ENCODE measurements at regions not wholly inside any gene's neighbourhood (a gene's known extent, or its start where the extent isn't known, plus 50 kb on each side); places are given as distances from the start of the nearest gene placed in this dataset.

- no peak for TF ChIP-seq CTCF (IDR thresholded peaks at IDR 0.05; ENCODE audit: unreplicated experiment)
- Mint-ChIP-seq H3K4me3 (no peak overlapping the region), H3K4me1 (peaks cover 12% of the 10 kb centered on the region), H3K27ac (no peak overlapping the region), H3K9me3 (peaks cover 8% of the 10 kb centered on the region), H3K27me3 (ENCODE audit: low read depth) (no peaks in the 10 kb centered on the region), H3K36me3 (peaks cover 3% of the 10 kb centered on the region)
- no peak for DNase-seq (ENCODE audit: low spot score in 2 of 2, unreplicated experiment in 2 of 2)
These were observed 392.2 kb downstream of the ZEB2 start for GRCh38 chr2:144127693-144128092.

- Mint-ChIP-seq H3K9me3 (peaks cover 7% of the 10 kb centered on the region), H3K4me3 (no peak overlapping the region), H3K27me3 (ENCODE audit: low read depth) (no peaks in the 10 kb centered on the region)
These were observed 393.6 kb downstream of the ZEB2 start for GRCh38 chr2:144126302-144126701.

GRCh38 chr2:144125751-144126150, 394.2 kb downstream of the ZEB2 start:
- Mint-ChIP-seq H3K4me3 (no peak overlapping the region), H3K36me3 (peaks cover 3% of the 10 kb centered on the region), H3K4me1 (peaks cover 20% of the 10 kb centered on the region), H3K27ac (peak overlapping the region; percentile 47), H3K27me3 (ENCODE audit: low read depth) (no peaks in the 10 kb centered on the region), H3K9me3 (peaks cover 4% of the 10 kb centered on the region)
- no peak for TF ChIP-seq CTCF (IDR thresholded peaks at IDR 0.05; ENCODE audit: unreplicated experiment)
- no peak for DNase-seq (ENCODE audit: low spot score in 2 of 2, unreplicated experiment in 2 of 2)

More at GRCh38 chr2:144126302-144126701, 393.6 kb downstream of the ZEB2 start:
- DNase-seq (ENCODE audit: low spot score in 2 of 2, unreplicated experiment in 2 of 2): no peak
- Mint-ChIP-seq H3K4me1 (peaks cover 20% of the 10 kb centered on the region), H3K27ac (peak overlapping the region; percentile 47), H3K36me3 (peaks cover 3% of the 10 kb centered on the region)
- no peak for TF ChIP-seq CTCF (IDR thresholded peaks at IDR 0.05; ENCODE audit: unreplicated experiment)

GRCh38 chr2:144124882-144125281, 395.0 kb downstream of the ZEB2 start:
- H3K4me3 Mint-ChIP-seq: no peak overlapping the region
- no peak for DNase-seq (ENCODE audit: low spot score in 2 of 2, unreplicated experiment in 2 of 2)
- H3K36me3 Mint-ChIP-seq: peaks cover 3% of the 10 kb centered on the region
- TF ChIP-seq CTCF (IDR thresholded peaks at IDR 0.05; ENCODE audit: unreplicated experiment): no peak
- H3K27ac Mint-ChIP-seq: no peak overlapping the region
- H3K27me3 Mint-ChIP-seq (ENCODE audit: low read depth): no peaks in the 10 kb centered on the region
- H3K9me3 Mint-ChIP-seq: peaks cover 4% of the 10 kb centered on the region
- peaks cover 20% of the 10 kb centered on the region for H3K4me1 Mint-ChIP-seq

- Mint-ChIP-seq H3K9me3 (peaks cover 7% of the 10 kb centered on the region), H3K27me3 (ENCODE audit: low read depth) (no peaks in the 10 kb centered on the region), H3K36me3 (peaks cover 6% of the 10 kb centered on the region), H3K4me1 (peaks cover 30% of the 10 kb centered on the region), H3K27ac (no peak overlapping the region), H3K4me3 (no peak overlapping the region)
- DNase-seq (ENCODE audit: low spot score in 2 of 2, unreplicated experiment in 2 of 2): no peak
- TF ChIP-seq CTCF (IDR thresholded peaks at IDR 0.05; ENCODE audit: unreplicated experiment): no peak
These were observed 399.4 kb downstream of the ZEB2 start for GRCh38 chr2:144120487-144120886.

GRCh38 chr2:144117086-144117485, 402.8 kb downstream of the ZEB2 start:
- no peaks in the 10 kb centered on the region for H3K27me3 Mint-ChIP-seq (ENCODE audit: low read depth)
- no peak for TF ChIP-seq CTCF (IDR thresholded peaks at IDR 0.05; ENCODE audit: unreplicated experiment)
- peaks cover 34% of the 10 kb centered on the region for H3K4me1 Mint-ChIP-seq
- H3K36me3 Mint-ChIP-seq: peaks cover 15% of the 10 kb centered on the region
- H3K9me3 Mint-ChIP-seq: peaks cover 12% of the 10 kb centered on the region
- DNase-seq (ENCODE audit: low spot score in 2 of 2, unreplicated experiment in 2 of 2): no peak
- H3K4me3 Mint-ChIP-seq: no peak overlapping the region
- H3K27ac Mint-ChIP-seq: no peak overlapping the region
